HCT116 (cell line): ENCODE measurements at regions not wholly inside any gene's neighbourhood (a gene's known extent, or its start where the extent isn't known, plus 50 kb on each side); places are given as distances from the start of the nearest gene placed in this dataset.

Experiments used
- ATAC-seq: fragments of 200-7000 bp; cut with Tn5 transposase; 2 replicates; pipeline ENCODE4 v1.9.1; 2020; ENCODE audit warnings: mild to moderate bottlenecking, moderate library complexity
- BruUV-seq: library from RNA; stranded (reverse); fragments of 400-500 nt; replicated peaks from 2 replicates; lab custom pipeline; 2021; lab: Mats Ljungman, UMichigan
- CTCF ChIA-PET: fragments of 300-600 bp; sonication (Branson Sonifier 250); formaldehyde crosslinking; loops from one replicate; lab custom pipeline; 2021; ENCODE audit warnings: antibody characterized with exemption; lab: Charles Lee
- POLR2A ChIA-PET: fragments of 300-600, 350-600 bp; sonication (Branson Sonifier 250); formaldehyde crosslinking; loops from one replicate; lab custom pipeline; 2021; ENCODE audit warnings: antibody characterized with exemption; lab: Charles Lee
- RAD21 ChIA-PET, 2 experiments: fragments of 300-600 bp; sonication (Branson Sonifier 250); formaldehyde crosslinking; loops; one replicate each; lab custom pipeline; 2023; ENCODE audit warnings: low total read pairs in 2 of 2; ENCODE audit not compliant: uncharacterized antibody in 2 of 2, unreplicated experiment in 2 of 2, low non-redundant PET in 1 of 2; lab: Charles Lee
- DNase-seq: peaks from one replicate; pipeline ENCODE4 v3.0.0-alpha.2; 2010; ENCODE audit warnings: low read depth, low spot score
- H2AFZ ChIP-seq: fragments of 200-600 bp; shearing (Covaris generic), sonication (generic); 2 replicates; pipeline ENCODE4 v1.6.1; 2017; ENCODE audit warnings: low read depth, mixed run types, mixed read lengths, antibody characterized with exemption, low read length; ENCODE audit not compliant: poor library complexity, severe bottlenecking
- H3K27ac ChIP-seq: 2 replicates; pipeline ENCODE4 v1.5.1; 2012; ENCODE audit warnings: low read depth, low read length
- H3K27me3 ChIP-seq: fragments of 200-600 bp; sonication (generic); 2 replicates; pipeline ENCODE4 v1.6.1; 2016; ENCODE audit warnings: mixed run types, low read length, mixed read lengths; ENCODE audit not compliant: insufficient read depth
- H3K36me3 ChIP-seq, 2 experiments: fragments of 200-500 bp in 1 of 2; fragments of 200-600 bp in 1 of 2; sonication (Bioruptor generic) in 1 of 2; sonication (generic) in 1 of 2; 2 replicates each; pipeline versions ENCODE4 v1.5.1 to v1.6.1; 2014 to 2016; ENCODE audit warnings: low read length in 2 of 2, inconsistent platforms in 1 of 2, mixed read lengths in 1 of 2, mixed run types in 1 of 2; ENCODE audit not compliant: insufficient read depth in 2 of 2, control insufficient read depth in 1 of 2
- H3K4me1 ChIP-seq, 2 experiments: fragments of 200-600 bp in 1 of 2; sonication (generic) in 1 of 2; 2 replicates each; pipeline versions ENCODE4 v1.5.1 to v1.6.1; 2012 to 2017; ENCODE audit warnings: low read length in 2 of 2, inconsistent platforms in 1 of 2, mild to moderate bottlenecking in 1 of 2, mixed read lengths in 1 of 2, mixed run types in 1 of 2, moderate library complexity in 1 of 2; ENCODE audit not compliant: insufficient read depth in 2 of 2, control insufficient read depth in 1 of 2
- H3K4me2 ChIP-seq: fragments of 200-600 bp; sonication (generic); 2 replicates; pipeline ENCODE4 v1.6.1; 2017; ENCODE audit warnings: mixed run types, low read length, mixed read lengths
- H3K4me3 ChIP-seq, 2 experiments: fragments of 200-600 bp in 1 of 2; sonication (generic) in 1 of 2; replicated peaks in 1 of 2; 2 replicates each; pipeline ENCODE4 v1.5.1; 2011 to 2016; ENCODE audit warnings: low read length in 2 of 2, control low read depth in 1 of 2, low read depth in 1 of 2, mild to moderate bottlenecking in 1 of 2, mixed read lengths in 1 of 2, mixed run types in 1 of 2
- H3K79me2 ChIP-seq: fragments of 200-600 bp; sonication (generic); 2 replicates; pipeline ENCODE4 v1.6.1; 2017; ENCODE audit warnings: mild to moderate bottlenecking, mixed run types, low read length, moderate library complexity, mixed read lengths; ENCODE audit not compliant: insufficient read depth
- H3K9ac ChIP-seq: fragments of 200-600 bp; sonication (generic); 2 replicates; pipeline ENCODE4 v1.6.1; 2016; ENCODE audit warnings: low read length, mixed read lengths
- H3K9me2 ChIP-seq: fragments of 200-600 bp; sonication (generic), shearing (Covaris generic); 2 replicates; pipeline ENCODE4 v1.6.1; 2017; ENCODE audit warnings: mixed run types, mild to moderate bottlenecking, moderate library complexity; ENCODE audit not compliant: insufficient read depth
- H3K9me3 ChIP-seq, 2 experiments: fragments of 200-500 bp in 1 of 2; fragments of 200-600 bp in 1 of 2; sonication (Bioruptor generic) in 1 of 2; sonication (generic) in 1 of 2; 2 replicates each; pipeline ENCODE4 v1.6.1; 2014 to 2017; ENCODE audit warnings: low read length in 2 of 2, mixed read lengths in 2 of 2, inconsistent platforms in 1 of 2, low read depth in 1 of 2, mild to moderate bottlenecking in 1 of 2, mixed run types in 1 of 2, moderate library complexity in 1 of 2; ENCODE audit not compliant: control insufficient read depth in 1 of 2, insufficient read depth in 1 of 2
- H4K20me1 ChIP-seq: fragments of 200-600 bp; sonication (generic), shearing (Covaris generic); 2 replicates; pipeline ENCODE4 v1.6.1; 2017; ENCODE audit warnings: mixed run types, mild to moderate bottlenecking, moderate library complexity; ENCODE audit not compliant: insufficient read depth
- CBX3 ChIP-seq: IDR thresholded peaks from 2 replicates; pipeline ENCODE4 v1.6.1; 2012; ENCODE audit warnings: low read depth
- EGR1 ChIP-seq: IDR thresholded peaks from 2 replicates; pipeline ENCODE4 v1.6.1; 2012; ENCODE audit warnings: low read depth
- ELF1 ChIP-seq: IDR thresholded peaks from 2 replicates; pipeline ENCODE4 v1.6.1; 2012; ENCODE audit warnings: low read depth, borderline replicate concordance
- EZH2 ChIP-seq: fragments of 200-600 bp; sonication (generic); IDR thresholded peaks from 2 replicates; pipeline ENCODE4 v1.6.1; 2017; ENCODE audit warnings: antibody characterized with exemption, mixed run types
- EZH2phosphoT487 ChIP-seq: fragments of 200-600 bp; IDR thresholded peaks from 2 replicates; pipeline ENCODE4 v1.6.1; 2018; ENCODE audit warnings: antibody characterized with exemption, borderline replicate concordance
- FOSL1 ChIP-seq: IDR thresholded peaks from 2 replicates; pipeline ENCODE4 v1.6.1; 2012; ENCODE audit warnings: low read depth
- JUND ChIP-seq: IDR thresholded peaks from 2 replicates; pipeline ENCODE4 v1.6.1; 2012
- POLR2A ChIP-seq: IDR thresholded peaks from 2 replicates; pipeline ENCODE4 v1.7.0; 2011; ENCODE audit warnings: borderline replicate concordance; ENCODE audit not compliant: insufficient read depth, insufficient read length; ENCODE audit errors: extremely low read depth
- POLR2AphosphoS5 ChIP-seq: IDR thresholded peaks from 2 replicates; pipeline ENCODE4 v1.6.1; 2011; ENCODE audit warnings: mild to moderate bottlenecking, low read depth, low read length, moderate library complexity
- RAD21 ChIP-seq: IDR thresholded peaks from 2 replicates; pipeline ENCODE4 v1.6.1; 2012; ENCODE audit warnings: low read depth, mild to moderate bottlenecking
- SIN3A ChIP-seq: IDR thresholded peaks from 2 replicates; pipeline ENCODE4 v1.6.1; 2012; ENCODE audit warnings: low read depth
- SP1 ChIP-seq: IDR thresholded peaks from 2 replicates; pipeline ENCODE4 v1.6.1; 2012; ENCODE audit warnings: low read depth
- SRF ChIP-seq: IDR thresholded peaks from 2 replicates; pipeline ENCODE4 v1.6.1; 2012; ENCODE audit warnings: low read depth
- TCF7L2 ChIP-seq: IDR thresholded peaks from 2 replicates; pipeline ENCODE4 v1.7.0; 2011; ENCODE audit warnings: borderline replicate concordance, inconsistent platforms; ENCODE audit not compliant: insufficient read depth, insufficient read length; ENCODE audit errors: extremely low read depth
- YY1 ChIP-seq: IDR thresholded peaks from 2 replicates; pipeline ENCODE4 v1.6.1; 2011; ENCODE audit warnings: low read length, low read depth, moderate library complexity, mild to moderate bottlenecking; ENCODE audit not compliant: insufficient replicate concordance; ENCODE audit errors: extremely low read depth
- ZNF274 ChIP-seq: fragments of 200-500 bp; sonication (Bioruptor generic); IDR thresholded peaks from 2 replicates; pipeline ENCODE4 v1.6.1; 2014; ENCODE audit warnings: mild to moderate bottlenecking, low read depth, low read length, inconsistent platforms
- intact Hi-C: fragments of 100-400 bp; cut with micrococcal nuclease; formaldehyde crosslinking; loops from 2 replicates; pipeline ENCODE4 v1.10.0; 2022
- TF ChIP-seq, protein P1 (sequence below): IDR thresholded peaks from 2 replicates; pipeline ENCODE4 v1.6.1; 2012
- TF ChIP-seq, protein P2 (sequence below): IDR thresholded peaks from 2 replicates; pipeline ENCODE4 v1.6.1; 2011; ENCODE audit warnings: mild to moderate bottlenecking, low read length, moderate library complexity; ENCODE audit not compliant: insufficient replicate concordance; ENCODE audit errors: extremely low read depth
- TF ChIP-seq, protein P3 (sequence below): IDR thresholded peaks from 2 replicates; pipeline ENCODE4 v1.6.1; 2012
- TF ChIP-seq, protein P4 (sequence below), 3 experiments: fragments of 200-600 bp in 1 of 3; sonication (generic) in 1 of 3; IDR thresholded peaks in 2 of 3; conservative IDR thresholded peaks in 1 of 3; 2 replicates each; pipeline ENCODE4 v1.5.1; 2012 to 2017; ENCODE audit warnings: low read depth in 2 of 3, low read length in 2 of 3, antibody characterized with exemption in 1 of 3, borderline replicate concordance in 1 of 3, control low read depth in 1 of 3, mild to moderate bottlenecking in 1 of 3, mixed read lengths in 1 of 3, mixed run types in 1 of 3, moderate library complexity in 1 of 3; ENCODE audit not compliant: insufficient read depth in 1 of 3

DNA sequence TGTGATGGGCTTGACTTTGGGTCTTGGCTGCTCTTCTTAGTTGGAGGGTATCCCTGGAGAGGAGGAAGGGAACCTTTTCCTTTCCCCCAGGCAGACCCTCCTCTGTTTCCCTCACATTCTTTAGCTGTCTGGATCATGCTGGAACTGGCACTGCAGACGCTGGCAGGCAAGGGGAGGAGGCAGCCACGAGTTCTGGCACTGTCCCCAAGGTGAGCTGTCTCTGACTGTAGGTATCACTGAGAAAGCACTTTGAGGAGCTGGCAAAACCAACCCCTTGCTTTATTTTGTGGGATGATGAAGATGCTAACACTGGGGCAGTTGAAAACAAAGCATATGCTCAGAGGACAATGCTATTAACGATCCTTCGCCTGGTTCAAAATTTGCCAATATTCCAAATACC lies 175.0 kb downstream of the SOX2 start:
- ChIA-PET CTCF (interaction anchor here (1.5 kb wide), 1 partner anchor 185 kb away, joined by 3 read pairs; no protein-coding TSS in a partner anchor), POLR2A (no interaction called here), RAD21 (no interaction called here)
- Histone ChIP-seq H3K4me1 (no peaks in the 10 kb centered on the region), H4K20me1 (no peaks in the 10 kb centered on the region), H3K9ac (no peak overlapping the region), H3K4me3 (no peak overlapping the region), H3K36me3 (no peaks in the 10 kb centered on the region), H3K27me3 (no peaks in the 10 kb centered on the region), H3K9me2 (no peaks in the 10 kb centered on the region), H3K4me2 (no peak overlapping the region), H3K27ac (no peak overlapping the region), H3K9me3 (no peaks in the 10 kb centered on the region), H3K79me2 (no peaks in the 10 kb centered on the region), H2AFZ (no peak overlapping the region)
- intact Hi-C loops = no loop called here
- BruUV-seq = no TSS peak
- DNase-seq (no peak), ATAC-seq (no peak)
- TF ChIP-seq ELF1 = no peak
- no peak for TF ChIP-seq EZH2phosphoT487
- no peak for TF ChIP-seq RAD21
- no peak for TF ChIP-seq CBX3
- no peak for TF ChIP-seq POLR2AphosphoS5
- TF ChIP-seq POLR2A = no peak
- TF ChIP-seq TCF7L2 = no peak
- no peak for TF ChIP-seq EGR1
- TF ChIP-seq FOSL1 = no peak
- TF ChIP-seq, protein P1, sequence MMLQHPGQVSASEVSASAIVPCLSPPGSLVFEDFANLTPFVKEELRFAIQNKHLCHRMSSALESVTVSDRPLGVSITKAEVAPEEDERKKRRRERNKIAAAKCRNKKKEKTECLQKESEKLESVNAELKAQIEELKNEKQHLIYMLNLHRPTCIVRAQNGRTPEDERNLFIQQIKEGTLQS = no peak
- TF ChIP-seq SP1 = no peak
- TF ChIP-seq ZNF274 = no peak
- TF ChIP-seq, protein P2, sequence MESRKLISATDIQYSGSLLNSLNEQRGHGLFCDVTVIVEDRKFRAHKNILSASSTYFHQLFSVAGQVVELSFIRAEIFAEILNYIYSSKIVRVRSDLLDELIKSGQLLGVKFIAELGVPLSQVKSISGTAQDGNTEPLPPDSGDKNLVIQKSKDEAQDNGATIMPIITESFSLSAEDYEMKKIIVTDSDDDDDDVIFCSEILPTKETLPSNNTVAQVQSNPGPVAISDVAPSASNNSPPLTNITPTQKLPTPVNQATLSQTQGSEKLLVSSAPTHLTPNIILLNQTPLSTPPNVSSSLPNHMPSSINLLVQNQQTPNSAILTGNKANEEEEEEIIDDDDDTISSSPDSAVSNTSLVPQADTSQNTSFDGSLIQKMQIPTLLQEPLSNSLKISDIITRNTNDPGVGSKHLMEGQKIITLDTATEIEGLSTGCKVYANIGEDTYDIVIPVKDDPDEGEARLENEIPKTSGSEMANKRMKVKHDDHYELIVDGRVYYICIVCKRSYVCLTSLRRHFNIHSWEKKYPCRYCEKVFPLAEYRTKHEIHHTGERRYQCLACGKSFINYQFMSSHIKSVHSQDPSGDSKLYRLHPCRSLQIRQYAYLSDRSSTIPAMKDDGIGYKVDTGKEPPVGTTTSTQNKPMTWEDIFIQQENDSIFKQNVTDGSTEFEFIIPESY = no peak
- TF ChIP-seq SRF = no peak
- TF ChIP-seq, protein P3, sequence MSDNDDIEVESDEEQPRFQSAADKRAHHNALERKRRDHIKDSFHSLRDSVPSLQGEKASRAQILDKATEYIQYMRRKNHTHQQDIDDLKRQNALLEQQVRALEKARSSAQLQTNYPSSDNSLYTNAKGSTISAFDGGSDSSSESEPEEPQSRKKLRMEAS = no peak
- TF ChIP-seq EZH2 = no peak
- no peak for TF ChIP-seq JUND
- no peak for TF ChIP-seq SIN3A
- no peak for TF ChIP-seq YY1
- TF ChIP-seq, protein P4, sequence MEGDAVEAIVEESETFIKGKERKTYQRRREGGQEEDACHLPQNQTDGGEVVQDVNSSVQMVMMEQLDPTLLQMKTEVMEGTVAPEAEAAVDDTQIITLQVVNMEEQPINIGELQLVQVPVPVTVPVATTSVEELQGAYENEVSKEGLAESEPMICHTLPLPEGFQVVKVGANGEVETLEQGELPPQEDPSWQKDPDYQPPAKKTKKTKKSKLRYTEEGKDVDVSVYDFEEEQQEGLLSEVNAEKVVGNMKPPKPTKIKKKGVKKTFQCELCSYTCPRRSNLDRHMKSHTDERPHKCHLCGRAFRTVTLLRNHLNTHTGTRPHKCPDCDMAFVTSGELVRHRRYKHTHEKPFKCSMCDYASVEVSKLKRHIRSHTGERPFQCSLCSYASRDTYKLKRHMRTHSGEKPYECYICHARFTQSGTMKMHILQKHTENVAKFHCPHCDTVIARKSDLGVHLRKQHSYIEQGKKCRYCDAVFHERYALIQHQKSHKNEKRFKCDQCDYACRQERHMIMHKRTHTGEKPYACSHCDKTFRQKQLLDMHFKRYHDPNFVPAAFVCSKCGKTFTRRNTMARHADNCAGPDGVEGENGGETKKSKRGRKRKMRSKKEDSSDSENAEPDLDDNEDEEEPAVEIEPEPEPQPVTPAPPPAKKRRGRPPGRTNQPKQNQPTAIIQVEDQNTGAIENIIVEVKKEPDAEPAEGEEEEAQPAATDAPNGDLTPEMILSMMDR (IDR thresholded peaks at IDR 0.05 in 2 of 3, conservative IDR thresholded peaks at IDR 0.05 in 1 of 3; ENCODE audit: borderline replicate concordance in 1 of 3, insufficient read depth in 1 of 3, low read depth in 2 of 3, low read length in 2 of 3) = no peak
